SK-MEL-5 (cell line): ENCODE measurements at regions not wholly inside any gene's neighbourhood (a gene's known extent, or its start where the extent isn't known, plus 50 kb on each side); places are given as distances from the start of the nearest gene placed in this dataset.
"Not testable (repeated sequence)": the region's sequence is repeated elsewhere in the genome, so short reads cannot be mapped to it uniquely, and the experiment has no call there.

Source experiments
- DNase-seq: peaks from one replicate; pipeline ENCODE4 v3.0.0-alpha.2; 2016; ENCODE audit warnings: low read depth, low spot score
- in situ Hi-C: cut with HindIII; loops from 2 replicates; pipeline ENCODE4 v1.10.0; 2016; ENCODE audit warnings: low sequenced_read_pairs, high pct_unique_total_duplicates, low pct_unique_long_range_greater_than_20kb

DNA sequence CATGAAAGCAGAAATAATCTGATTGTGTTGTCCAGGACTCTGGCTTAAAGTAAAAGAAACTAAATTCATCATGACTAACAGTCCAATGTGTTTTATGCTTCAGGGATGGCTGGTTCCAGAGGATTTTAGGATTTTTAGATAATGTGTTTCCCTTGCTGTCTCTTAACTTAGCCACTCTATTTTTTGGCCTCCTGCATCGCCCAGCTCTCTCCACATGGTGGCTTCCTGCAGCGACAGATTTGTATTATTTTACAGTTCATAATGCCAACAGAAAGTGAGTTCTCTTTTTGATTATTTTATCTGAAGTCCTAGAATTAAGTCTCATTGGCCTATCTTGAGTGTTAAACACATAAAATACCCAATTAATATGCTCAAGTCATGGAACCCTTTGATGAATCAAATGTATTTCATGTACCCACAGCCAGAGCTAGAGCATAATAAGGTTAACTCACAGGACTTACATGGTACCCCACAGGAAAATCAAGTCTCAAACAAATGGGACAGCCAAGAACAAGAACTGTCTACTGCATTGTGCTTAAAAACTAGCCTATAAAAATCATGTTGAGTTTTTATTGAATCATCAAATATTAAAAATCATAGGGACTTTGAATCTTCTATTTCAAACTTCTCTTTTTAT, 582.5 kb downstream of the DOK5 start:
- in situ Hi-C loops = no loop called here

DNA sequence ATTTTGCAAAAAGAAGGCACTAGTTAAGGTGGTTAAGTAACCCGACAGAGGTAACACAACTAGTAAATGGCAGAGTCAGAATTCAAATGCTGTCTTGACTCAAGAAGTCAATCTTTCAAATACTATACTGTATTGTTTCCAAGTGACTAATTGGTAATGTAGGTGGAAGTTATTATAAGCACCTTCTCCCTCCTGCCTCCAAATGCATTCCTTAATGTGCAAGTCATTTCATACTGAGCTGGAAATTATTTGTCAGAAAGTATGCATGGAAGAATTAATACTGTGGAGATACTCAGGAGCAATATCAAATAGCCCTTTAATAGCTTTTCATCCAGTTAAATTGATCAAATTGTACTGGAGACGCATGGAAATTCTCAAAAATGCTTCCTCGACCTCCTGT, 579.1 kb downstream of the DOK5 start:
- in situ Hi-C loops = no loop called here
- no peak for DNase-seq

More for the DNA sequence above, 582.5 kb downstream of the DOK5 start:
- no peak for DNase-seq

DNA sequence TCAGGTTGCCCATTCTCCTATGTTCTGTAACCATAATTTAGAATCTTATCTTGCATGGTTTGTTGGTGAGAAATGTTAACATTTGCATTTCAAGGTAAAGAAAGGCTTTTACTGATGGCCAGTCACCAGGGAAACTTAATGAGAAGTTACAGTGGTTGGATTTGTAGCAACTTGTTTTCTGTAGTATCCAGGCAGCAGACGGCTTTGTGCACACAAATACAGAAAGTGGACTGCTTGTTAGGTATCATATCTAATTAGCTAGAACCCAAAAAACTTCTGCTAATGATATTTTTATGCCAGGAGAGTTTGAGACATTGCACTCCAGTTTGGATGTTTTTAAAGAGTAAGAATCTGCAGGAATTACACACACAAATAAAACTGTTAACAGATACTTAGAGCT, 578.0 kb downstream of the DOK5 start:
- no peak for DNase-seq
- in situ Hi-C loops = no loop called here

DNA sequence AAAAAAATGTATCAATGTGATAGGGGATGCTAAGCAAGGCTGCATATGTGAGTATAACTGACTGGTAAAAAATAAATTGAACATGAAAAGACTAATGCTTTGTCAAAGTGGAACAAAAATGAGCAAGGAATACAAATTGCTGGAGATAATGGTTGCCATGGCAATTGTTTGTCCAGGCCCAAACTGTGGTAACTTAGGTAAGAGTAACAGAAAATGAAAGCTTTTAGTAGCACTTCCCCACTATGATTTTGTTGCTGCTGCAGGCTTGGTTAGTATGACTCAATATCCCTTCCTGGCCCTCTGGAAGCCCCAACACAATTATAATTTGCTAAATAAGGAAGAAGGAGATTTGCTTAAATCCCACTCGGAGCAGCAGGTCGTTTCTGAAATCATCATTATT, 577.1 kb downstream of the DOK5 start:
- no peak for DNase-seq
- in situ Hi-C loops = no loop called here

DNA sequence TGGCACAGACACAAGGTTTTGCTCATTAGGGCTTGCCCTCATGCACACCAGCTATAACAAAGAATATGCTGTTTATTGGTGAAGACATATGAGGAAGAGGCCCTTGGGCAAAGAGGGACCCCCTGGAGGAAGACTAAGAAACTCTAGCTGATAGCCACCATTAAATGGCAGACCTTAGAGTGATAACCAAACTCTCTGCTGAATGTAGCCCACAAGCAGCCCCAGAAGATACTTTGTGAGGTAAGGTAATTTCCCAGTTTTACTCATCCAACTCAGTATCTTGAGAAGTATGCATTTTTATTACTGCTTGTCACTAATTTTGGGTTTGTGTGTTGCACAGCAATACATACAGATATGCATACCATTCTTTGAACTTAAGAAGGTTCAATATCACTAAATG, 563.3 kb downstream of the DOK5 start:
- DNase-seq = no peak
- in situ Hi-C loops = no loop called here

DNA sequence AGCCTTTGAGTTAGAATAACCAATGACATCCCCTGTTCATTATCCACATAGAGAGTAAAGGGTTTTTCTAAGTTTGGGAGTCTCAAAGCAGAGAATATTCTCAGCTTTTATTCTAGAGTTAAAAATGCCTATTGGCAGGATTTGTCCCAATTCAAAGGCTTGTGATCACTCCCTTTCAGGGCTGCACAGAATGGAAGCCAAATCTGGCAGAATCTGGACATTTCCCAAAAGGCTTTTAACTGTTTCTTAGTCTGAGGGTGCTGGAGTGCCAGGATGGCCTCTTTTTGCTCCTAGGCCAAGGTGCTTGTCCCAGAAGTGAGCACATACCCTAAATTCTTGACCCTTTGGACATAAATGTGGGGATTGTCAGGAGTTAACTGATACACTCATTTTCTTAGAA, 556.6 kb downstream of the DOK5 start:
- DNase-seq = no peak
- in situ Hi-C loops = no loop called here

DNA sequence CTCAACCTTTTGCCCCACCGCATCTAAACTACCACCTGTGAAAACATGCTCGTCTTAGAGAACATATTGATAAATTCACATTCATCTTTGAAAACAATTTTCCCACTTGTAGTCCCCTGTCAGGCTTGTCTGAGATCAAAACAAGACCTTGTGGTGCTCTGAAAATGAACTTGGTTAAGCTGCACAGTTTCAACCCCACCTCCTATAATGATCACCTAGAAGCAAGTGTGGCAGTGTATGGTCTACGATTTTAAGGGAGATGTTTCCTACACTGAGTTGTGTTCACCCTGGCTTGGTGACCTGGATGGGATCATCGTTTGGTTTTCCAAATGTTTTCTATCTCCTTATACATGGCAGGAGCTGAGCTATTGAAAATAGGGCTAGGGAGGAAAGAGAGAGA, 539.4 kb downstream of the DOK5 start:
- no peak for DNase-seq
- in situ Hi-C loops = no loop called here

DNA sequence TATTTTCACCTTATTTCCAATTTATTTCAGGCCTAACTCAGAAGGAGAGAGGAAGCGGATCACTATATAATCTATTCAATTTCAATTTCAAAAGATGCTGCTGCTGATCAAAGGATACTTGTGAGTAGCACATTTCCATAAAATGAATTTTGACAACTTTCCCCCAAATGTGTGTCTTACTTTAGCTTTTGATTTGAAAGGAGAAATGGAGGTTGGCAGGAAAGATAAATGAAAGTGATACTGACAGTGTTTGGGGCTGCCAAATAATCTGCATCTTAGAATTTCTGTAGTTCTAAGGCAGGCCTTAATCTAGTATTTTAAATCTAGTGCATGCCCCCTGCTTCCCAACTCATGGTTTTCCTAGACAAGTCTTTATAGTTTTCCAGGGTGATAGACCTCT, 535.4 kb downstream of the DOK5 start:
- in situ Hi-C loops = no loop called here
- no peak for DNase-seq

DNA sequence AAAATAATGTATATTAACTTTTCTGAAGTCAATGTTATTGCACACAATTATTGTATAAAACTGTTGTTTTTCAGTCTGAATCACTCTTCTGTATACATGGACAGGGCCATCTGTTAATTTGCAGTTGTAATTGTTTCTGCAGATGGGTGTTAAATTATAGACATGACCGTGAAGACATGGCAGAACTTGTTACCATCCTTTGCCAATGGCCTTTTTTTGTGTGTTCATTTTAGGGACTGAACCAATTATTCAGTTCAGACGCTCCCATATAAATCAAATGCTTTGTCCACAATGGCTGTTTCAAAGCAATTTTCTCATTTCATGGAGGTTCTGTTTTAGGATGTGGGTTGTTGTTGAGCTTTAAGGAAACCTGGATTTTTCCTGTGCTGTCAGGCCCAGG, 533.7 kb downstream of the DOK5 start:
- in situ Hi-C loops = no loop called here
- no peak for DNase-seq

DNA sequence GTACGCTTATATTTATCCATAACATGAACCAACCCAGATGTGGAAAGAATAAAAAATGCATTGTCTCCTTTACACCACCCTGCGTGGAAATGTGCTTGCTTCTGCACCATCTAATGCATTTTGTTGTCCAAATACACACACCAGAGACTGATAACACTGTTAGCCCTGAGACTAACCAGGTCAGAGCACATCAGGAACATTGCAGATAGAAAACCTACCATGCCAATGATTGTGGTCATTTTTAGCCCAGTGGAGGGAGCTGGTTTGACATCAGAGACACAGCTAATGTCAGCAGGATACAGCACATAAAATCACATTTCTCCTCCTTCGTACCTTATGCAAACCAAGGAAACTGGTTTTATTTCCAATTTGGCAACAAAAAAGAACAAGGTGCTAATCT, 528.7 kb downstream of the DOK5 start:
- no peak for DNase-seq
- in situ Hi-C loops = no loop called here

DNA sequence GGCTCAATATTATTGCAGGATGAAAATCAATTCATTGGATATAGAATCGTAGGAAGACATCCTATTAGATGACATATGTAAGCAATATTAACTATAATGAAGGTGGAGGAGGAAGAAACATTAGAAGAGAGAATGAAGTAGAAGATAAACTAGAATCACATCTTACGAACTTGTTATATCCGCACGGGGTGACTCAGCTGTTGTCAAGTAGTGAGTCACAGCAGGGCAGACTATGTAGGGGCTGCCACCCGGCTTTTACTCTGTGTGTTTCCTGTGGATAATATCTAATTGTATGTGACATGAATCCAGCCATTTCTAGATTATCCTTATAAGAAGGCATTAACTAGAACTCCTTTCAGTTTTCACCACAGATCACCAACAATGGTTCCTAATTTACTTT, 520.2 kb downstream of the DOK5 start:
- in situ Hi-C loops = no loop called here
- no peak for DNase-seq

DNA sequence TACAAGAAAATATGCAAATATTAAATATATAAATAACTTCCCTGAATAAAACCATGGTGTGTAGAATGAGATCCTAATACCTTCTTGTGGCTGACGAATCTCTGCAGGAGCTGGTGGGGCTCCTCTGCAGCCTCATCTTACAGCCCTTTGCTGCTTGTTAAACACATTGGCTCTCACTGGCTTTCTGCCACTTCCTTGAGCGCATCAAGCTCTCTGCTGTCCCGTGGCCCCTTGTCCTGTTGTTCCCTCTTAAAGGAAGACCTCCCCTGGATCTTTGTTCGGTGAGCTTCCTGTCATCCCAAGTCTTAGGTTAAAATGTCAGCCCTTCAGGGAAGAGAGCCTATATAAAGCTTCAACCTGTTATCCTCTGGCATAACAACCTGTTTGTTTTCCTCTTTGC, 519.6 kb downstream of the DOK5 start:
- in situ Hi-C loops = no loop called here
- no peak for DNase-seq

DNA sequence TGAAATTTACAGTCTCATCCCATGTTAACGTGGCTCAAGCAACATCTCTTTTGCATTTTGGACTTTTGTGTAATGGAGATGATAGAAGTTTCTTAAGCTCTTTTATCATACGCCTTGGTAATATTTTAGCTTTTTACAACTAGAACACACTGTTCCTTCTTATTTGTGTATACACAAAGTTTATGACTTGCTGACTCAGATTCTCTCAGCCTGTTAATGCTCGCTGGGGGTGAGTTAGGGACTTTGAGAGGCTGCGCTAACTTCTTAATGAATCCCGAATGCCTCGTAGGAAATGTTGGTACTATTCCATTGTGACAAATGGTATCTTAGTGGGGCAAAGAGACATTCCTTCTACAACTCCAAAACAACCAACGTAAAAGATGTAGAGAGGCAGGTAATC, 509.7 kb downstream of the DOK5 start:
- in situ Hi-C loops = no loop called here
- no peak for DNase-seq

DNA sequence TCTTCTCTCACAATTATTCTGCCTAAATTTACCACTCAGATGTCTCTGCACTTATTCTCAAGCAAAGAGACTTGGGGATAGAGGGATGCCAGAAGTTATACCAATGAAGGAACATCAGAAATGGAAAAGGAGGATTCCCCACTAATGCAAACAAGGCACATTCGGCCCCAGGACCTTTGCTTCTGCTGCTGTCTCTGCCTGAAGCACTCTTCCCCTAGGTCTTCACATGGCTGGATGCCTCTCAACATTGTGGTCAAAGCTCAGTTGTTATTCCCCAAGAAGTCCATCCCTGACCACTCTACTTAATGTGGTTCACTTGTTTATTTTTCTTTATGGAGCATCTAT, 508.7 kb downstream of the DOK5 start:
- in situ Hi-C loops = no loop called here
- no peak for DNase-seq

DNA sequence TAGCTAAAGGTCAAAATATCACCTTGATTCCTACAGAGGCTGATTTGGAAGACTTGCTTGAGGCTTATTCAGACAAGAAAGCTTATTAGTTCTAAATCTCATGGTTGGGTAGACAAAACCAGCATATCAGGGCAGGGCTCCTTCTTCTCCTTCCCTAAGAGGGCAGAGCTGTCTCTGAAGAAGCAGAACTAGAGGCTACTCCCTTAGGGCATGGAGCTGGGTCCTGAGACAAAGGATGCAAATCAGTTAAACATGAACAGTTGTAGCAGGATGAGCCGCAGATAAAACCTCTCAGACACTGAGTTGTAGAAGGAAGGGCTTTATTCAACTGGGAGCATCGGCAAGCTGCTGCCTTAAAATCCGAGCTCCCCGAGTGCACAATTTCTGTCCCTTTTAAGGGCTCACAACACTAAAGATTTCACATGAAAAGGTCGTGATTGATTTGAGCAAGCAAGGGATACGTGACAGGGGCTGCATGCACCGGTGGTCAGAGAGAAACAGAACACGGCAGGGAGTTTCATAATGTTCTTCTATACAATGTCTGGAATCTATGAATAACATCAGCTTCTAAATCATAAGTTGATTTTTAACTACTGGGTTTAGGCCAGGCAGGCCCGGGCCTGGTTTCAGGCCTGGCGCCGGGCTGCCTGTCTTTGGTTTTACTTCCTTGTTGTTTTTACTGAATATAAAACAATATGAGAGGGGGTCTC, 508.2 kb downstream of the DOK5 start:
- in situ Hi-C loops, DNase-seq: not testable (repeated sequence)

DNA sequence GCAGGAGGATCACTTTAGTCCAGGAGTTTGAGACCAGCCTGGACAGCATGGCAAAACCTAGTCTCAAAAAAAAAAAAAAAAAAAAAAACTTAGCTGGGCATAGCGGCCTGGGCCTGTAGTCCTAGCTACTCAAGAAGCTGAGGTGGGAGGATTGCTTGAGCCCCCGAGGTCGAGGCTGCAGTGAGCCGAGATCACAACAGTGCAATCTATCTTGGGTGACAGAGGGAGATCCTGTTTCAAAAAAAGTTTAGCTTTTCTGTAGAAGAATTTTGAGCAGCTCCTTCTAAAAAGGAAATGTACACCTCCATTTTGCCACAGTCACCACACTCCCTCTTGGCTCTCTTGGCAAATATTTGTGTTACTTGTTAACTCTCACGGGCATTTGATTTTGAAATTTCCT, 505.8 kb downstream of the DOK5 start:
- in situ Hi-C loops = no loop called here
- DNase-seq = no peak

DNA sequence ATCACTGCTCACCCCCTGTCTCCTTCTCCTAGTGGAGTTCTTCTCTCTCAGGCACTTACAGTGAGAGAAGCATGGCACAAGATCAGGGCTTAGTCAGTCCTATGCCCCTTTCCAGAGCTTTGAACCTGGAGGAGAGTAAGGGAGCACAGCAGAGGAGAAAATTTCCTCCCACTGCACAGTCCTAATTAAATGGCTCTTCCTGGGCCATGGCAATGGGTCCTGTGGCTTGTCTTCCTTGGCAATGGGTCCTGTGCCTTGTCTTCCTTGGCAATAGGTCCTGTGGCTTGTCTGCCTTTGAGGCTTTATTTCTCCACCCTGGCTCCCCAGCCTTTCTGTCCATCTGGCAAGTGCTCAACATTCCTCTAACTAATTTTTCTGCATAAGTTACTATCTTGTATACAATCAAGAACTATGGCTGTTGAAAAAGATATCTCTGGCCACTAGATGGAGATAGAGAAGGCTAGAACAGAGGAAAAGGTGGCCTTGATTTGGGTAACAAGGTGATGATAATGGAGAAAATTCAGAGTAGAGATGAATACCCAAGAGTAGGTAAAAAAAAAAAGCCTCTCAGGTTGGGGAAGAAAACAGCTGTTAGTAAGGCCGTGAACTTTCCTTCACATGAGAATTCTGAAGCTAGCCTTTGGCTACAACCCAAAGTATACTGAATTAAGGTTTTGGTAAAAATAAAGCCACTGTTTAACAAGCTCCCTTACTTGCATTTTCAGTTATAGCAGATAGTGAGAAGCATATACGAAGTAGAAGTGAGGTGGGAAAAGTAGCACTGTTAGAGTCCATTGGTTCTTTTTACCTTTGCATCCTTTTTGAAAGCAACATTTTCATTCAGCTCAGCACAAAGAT, 504.9 kb downstream of the DOK5 start:
- peak; percentile 50 for DNase-seq
- in situ Hi-C loops = no loop called here

DNA sequence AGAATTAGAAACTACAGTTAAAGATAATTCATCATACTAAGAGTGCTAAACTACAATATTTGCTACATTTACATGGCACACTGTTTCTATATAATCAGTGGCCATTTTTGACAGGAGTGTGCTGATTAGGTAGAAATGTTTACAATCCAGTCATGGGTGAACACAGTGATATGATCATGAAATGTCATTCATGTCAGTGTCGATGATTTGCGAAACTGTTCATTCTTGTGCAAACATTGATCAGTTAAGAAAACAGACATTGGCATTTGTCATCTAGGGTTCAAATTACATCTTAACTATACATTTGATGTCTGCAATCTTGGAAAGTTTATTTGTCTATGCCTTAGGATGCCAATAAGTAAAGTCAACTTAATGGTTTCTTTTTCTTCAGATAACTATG, 474.9 kb downstream of the DOK5 start:
- DNase-seq = no peak
- in situ Hi-C loops = no loop called here

DNA sequence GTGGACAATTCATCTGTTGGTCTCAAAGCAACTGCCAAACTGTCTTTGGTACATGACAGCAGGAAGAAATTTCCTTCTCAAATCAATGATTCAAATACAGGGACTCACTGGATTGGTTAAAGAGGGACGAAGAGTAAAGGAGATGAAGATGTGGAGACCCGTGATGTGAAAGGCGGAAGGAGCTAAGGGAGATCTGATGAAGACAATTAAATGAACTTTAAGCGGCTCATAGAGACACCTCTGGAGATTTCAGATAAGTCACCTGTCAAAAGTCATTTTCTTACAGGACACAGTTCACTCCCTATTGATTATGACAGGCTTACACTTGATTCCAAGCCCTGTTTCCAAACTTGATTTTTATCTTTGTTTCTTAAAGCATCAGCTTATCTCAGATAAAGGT, 466.3 kb downstream of the DOK5 start:
- no peak for DNase-seq
- in situ Hi-C loops = no loop called here
